ENCODE measurements at regions not wholly inside any gene's neighbourhood (a gene's known extent, or its start where the extent isn't known, plus 50 kb on each side); places are given as distances from the start of the nearest gene placed in this dataset.

- no peak overlapping the region for H2AFZ ChIP-seq (ENCODE audit: low read length)
- no peaks in the 10 kb centered on the region for H3K36me3 ChIP-seq (replicated peaks in 1 of 2; ENCODE audit: control insufficient read depth in 1 of 2, insufficient read depth in 2 of 2, low read length in 2 of 2)
- ChIA-PET POLR2A (no interaction called here), CTCF (ENCODE audit: low intra/inter-chr PET ratio, low total read pairs) (no interaction called here)
- H3K4me1 ChIP-seq (ENCODE audit: insufficient read depth, low read length) = no peaks in the 10 kb centered on the region
- BruUV-seq (replicated peaks) = no TSS peak
- no peak overlapping the region for H3K27ac ChIP-seq (ENCODE audit: extremely low read length, insufficient read depth, low read length)
- no peaks in the 10 kb centered on the region for H4K20me1 ChIP-seq (ENCODE audit: insufficient read depth, low read length)
- FAIRE-seq = no peak
- no peak overlapping the region for H3K9ac ChIP-seq (ENCODE audit: insufficient read depth, low read depth, low read length)
- no peak overlapping the region for H3K4me3 ChIP-seq (replicated peaks in 1 of 3; ENCODE audit: insufficient read depth in 1 of 3, low read depth in 2 of 3, low read length in 3 of 3)
- in situ Hi-C loops (cut with HindIII; ENCODE audit: extremely low pct_ligation_motif_present, low pct_unique_long_range_greater_than_20kb) = no loop called here
- no peaks in the 10 kb centered on the region for H3K27me3 ChIP-seq (ENCODE audit: control insufficient read depth in 1 of 2, insufficient read depth in 2 of 2, low read length in 2 of 2)
- intact Hi-C loops (cut with micrococcal nuclease; ENCODE audit: unreplicated experiment) = no loop called here
- no peak for DNase-seq (ENCODE audit: low spot score)
- H3K4me2 ChIP-seq (ENCODE audit: low read depth, low read length) = no peak overlapping the region
- no peaks in the 10 kb centered on the region for H3K79me2 ChIP-seq (ENCODE audit: insufficient read depth, low read length)
- 63% methylated on average over 5 of the region's 5 CpGs for WGBS (ENCODE audit: low lambda C conversion rate)
- H3K9me3 ChIP-seq (ENCODE audit: low read length) = no peaks in the 10 kb centered on the region
- no peak for ATAC-seq
- TF ChIP-seq DRAP1 (CRISPR knock-in tag; IDR thresholded peaks at IDR 0.05) = no peak
- no peak for TF ChIP-seq ZNF704 (CRISPR knock-in tag; IDR thresholded peaks at IDR 0.05; ENCODE audit: borderline replicate concordance)
- TF ChIP-seq TP53 (CRISPR knock-in tag; conservative IDR thresholded peaks at IDR 0.05) = no peak
- no peak for TF ChIP-seq MXD4 (CRISPR knock-in tag; IDR thresholded peaks at IDR 0.05)
- TF ChIP-seq ZBTB33 (CRISPR knock-in tag; IDR thresholded peaks at IDR 0.05) = no peak
- no peak for TF ChIP-seq PLSCR1 (CRISPR knock-in tag; IDR thresholded peaks at IDR 0.05; ENCODE audit: borderline replicate concordance)
- TF ChIP-seq HMGA1 (CRISPR knock-in tag; conservative IDR thresholded peaks at IDR 0.05) = no peak
- no peak for TF ChIP-seq SATB2 (CRISPR knock-in tag; IDR thresholded peaks at IDR 0.05)
- TF ChIP-seq, protein P1, sequence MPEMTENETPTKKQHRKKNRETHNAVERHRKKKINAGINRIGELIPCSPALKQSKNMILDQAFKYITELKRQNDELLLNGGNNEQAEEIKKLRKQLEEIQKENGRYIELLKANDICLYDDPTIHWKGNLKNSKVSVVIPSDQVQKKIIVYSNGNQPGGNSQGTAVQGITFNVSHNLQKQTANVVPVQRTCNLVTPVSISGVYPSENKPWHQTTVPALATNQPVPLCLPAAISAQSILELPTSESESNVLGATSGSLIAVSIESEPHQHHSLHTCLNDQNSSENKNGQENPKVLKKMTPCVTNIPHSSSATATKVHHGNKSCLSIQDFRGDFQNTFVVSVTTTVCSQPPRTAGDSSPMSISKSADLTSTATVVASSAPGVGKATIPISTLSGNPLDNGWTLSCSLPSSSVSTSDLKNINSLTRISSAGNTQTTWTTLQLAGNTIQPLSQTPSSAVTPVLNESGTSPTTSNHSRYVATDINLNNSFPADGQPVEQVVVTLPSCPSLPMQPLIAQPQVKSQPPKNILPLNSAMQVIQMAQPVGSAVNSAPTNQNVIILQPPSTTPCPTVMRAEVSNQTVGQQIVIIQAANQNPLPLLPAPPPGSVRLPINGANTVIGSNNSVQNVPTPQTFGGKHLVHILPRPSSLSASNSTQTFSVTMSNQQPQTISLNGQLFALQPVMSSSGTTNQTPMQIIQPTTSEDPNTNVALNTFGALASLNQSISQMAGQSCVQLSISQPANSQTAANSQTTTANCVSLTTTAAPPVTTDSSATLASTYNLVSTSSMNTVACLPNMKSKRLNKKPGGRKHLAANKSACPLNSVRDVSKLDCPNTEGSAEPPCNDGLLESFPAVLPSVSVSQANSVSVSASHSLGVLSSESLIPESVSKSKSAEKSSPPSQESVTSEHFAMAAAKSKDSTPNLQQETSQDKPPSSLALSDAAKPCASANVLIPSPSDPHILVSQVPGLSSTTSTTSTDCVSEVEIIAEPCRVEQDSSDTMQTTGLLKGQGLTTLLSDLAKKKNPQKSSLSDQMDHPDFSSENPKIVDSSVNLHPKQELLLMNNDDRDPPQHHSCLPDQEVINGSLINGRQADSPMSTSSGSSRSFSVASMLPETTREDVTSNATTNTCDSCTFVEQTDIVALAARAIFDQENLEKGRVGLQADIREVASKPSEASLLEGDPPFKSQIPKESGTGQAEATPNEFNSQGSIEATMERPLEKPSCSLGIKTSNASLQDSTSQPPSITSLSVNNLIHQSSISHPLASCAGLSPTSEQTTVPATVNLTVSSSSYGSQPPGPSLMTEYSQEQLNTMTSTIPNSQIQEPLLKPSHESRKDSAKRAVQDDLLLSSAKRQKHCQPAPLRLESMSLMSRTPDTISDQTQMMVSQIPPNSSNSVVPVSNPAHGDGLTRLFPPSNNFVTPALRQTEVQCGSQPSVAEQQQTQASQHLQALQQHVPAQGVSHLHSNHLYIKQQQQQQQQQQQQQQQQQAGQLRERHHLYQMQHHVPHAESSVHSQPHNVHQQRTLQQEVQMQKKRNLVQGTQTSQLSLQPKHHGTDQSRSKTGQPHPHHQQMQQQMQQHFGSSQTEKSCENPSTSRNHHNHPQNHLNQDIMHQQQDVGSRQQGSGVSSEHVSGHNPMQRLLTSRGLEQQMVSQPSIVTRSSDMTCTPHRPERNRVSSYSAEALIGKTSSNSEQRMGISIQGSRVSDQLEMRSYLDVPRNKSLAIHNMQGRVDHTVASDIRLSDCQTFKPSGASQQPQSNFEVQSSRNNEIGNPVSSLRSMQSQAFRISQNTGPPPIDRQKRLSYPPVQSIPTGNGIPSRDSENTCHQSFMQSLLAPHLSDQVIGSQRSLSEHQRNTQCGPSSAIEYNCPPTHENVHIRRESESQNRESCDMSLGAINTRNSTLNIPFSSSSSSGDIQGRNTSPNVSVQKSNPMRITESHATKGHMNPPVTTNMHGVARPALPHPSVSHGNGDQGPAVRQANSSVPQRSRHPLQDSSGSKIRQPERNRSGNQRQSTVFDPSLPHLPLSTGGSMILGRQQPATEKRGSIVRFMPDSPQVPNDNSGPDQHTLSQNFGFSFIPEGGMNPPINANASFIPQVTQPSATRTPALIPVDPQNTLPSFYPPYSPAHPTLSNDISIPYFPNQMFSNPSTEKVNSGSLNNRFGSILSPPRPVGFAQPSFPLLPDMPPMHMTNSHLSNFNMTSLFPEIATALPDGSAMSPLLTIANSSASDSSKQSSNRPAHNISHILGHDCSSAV (CRISPR knock-in tag; IDR thresholded peaks at IDR 0.05; ENCODE audit: borderline replicate concordance) = no peak
- no peak for TF ChIP-seq THAP11 (CRISPR knock-in tag; IDR thresholded peaks at IDR 0.05)
- TF ChIP-seq, protein P2, sequence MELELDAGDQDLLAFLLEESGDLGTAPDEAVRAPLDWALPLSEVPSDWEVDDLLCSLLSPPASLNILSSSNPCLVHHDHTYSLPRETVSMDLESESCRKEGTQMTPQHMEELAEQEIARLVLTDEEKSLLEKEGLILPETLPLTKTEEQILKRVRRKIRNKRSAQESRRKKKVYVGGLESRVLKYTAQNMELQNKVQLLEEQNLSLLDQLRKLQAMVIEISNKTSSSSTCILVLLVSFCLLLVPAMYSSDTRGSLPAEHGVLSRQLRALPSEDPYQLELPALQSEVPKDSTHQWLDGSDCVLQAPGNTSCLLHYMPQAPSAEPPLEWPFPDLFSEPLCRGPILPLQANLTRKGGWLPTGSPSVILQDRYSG (CRISPR knock-in tag; IDR thresholded peaks at IDR 0.05) = no peak
- TF ChIP-seq ZNF543 (CRISPR knock-in tag; IDR thresholded peaks at IDR 0.05) = no peak
Observed at GRCh38 chr2:102992607-102993006, 230.8 kb downstream of the TMEM182 start.
